Choroid plexus epithelial cell (primary cell): ENCODE measurements at regions not wholly inside any gene's neighbourhood (a gene's known extent, or its start where the extent isn't known, plus 50 kb on each side); places are given as distances from the start of the nearest gene placed in this dataset.

Experiments used
- DNase-seq: peaks from one replicate; pipeline ENCODE4 v3.0.0-alpha.2; 2010; ENCODE audit warnings: low read depth
- H3K4me3 ChIP-seq: 2 replicates; pipeline ENCODE4 v1.5.1; 2011; ENCODE audit warnings: low read depth, mild to moderate bottlenecking, control low read depth, low read length, moderate library complexity
- CTCF ChIP-seq: conservative IDR thresholded peaks from 2 replicates; pipeline ENCODE4 v1.5.1; 2011; ENCODE audit warnings: low read depth, mild to moderate bottlenecking, control low read depth, inconsistent platforms, low read length, moderate library complexity

- DNase-seq = no peak
- TF ChIP-seq CTCF = no peak
Observed at GRCh38 chr2:45138904-45139303, 129.7 kb upstream of the SIX2 start.

GRCh38 chr2:45137966-45138695 lies 128.9 kb upstream of the SIX2 start:
- DNase-seq = no peak
- no peak overlapping the region for H3K4me3 ChIP-seq
- TF ChIP-seq CTCF = no peak

More at GRCh38 chr2:45138904-45139303, 129.7 kb upstream of the SIX2 start:
- H3K4me3 ChIP-seq = no peak overlapping the region

GRCh38 chr2:45134726-45135125 lies 125.5 kb upstream of the SIX2 start:
- no peak for TF ChIP-seq CTCF
- no peak overlapping the region for H3K4me3 ChIP-seq
- peak; percentile 70 for DNase-seq

GRCh38 chr2:45134014-45134413 lies 124.8 kb upstream of the SIX2 start:
- peak; percentile 33 for DNase-seq

GRCh38 chr2:45132551-45132950 lies 123.3 kb upstream of the SIX2 start:
- no peak overlapping the region for H3K4me3 ChIP-seq
- DNase-seq = no peak
- TF ChIP-seq CTCF = no peak

More at GRCh38 chr2:45134014-45134413, 124.8 kb upstream of the SIX2 start:
- TF ChIP-seq CTCF = no peak
- H3K4me3 ChIP-seq = no peak overlapping the region

- no peak overlapping the region for H3K4me3 ChIP-seq
- peak; percentile 93 for DNase-seq
- no peak for TF ChIP-seq CTCF
Observed at GRCh38 chr2:45131587-45131986, 122.3 kb upstream of the SIX2 start.

GRCh38 chr2:45130736-45131135 lies 121.5 kb upstream of the SIX2 start:
- no peak overlapping the region for H3K4me3 ChIP-seq
- no peak for TF ChIP-seq CTCF
- DNase-seq = no peak
